ENCODE measurements at regions not wholly inside any gene's neighbourhood (a gene's known extent, or its start where the extent isn't known, plus 50 kb on each side); places are given as distances from the start of the nearest gene placed in this dataset.
"Not testable (repeated sequence)": the region's sequence is repeated elsewhere in the genome, so short reads cannot be mapped to it uniquely, and the experiment has no call there.

DNA sequence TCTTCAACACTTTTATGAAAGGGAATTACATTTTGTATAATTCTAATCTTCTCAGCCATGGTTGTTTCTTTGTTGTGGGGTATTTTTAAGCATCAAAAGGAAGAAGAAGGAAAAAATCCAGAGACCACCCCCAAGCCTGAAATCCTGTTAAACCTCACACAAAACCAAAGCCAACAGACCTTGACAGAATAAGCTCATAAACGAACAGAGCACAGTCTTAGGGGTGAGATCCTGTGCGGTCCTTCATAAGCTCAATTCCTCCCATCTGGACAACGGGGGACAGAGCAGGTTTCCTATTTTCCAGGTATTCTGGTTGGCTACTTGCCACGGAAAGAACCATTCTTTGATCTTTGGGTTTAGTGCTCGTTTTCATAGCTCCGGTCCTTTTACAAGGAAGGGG is 151.3 kb upstream of the SULF2 start:
- no peak for DNase-seq (ENCODE audit: extremely low read depth, low read depth, low spot score)

- DNase-seq (ENCODE audit: extremely low read depth, low read depth, low spot score), result no peak
Measured at GRCh38 chr20:47934761-47935160, 149.5 kb upstream of the SULF2 start.

GRCh38 chr20:47931443-47931842 is 146.2 kb upstream of the SULF2 start:
- DNase-seq (ENCODE audit: extremely low read depth, low read depth, low spot score), result no peak

DNA sequence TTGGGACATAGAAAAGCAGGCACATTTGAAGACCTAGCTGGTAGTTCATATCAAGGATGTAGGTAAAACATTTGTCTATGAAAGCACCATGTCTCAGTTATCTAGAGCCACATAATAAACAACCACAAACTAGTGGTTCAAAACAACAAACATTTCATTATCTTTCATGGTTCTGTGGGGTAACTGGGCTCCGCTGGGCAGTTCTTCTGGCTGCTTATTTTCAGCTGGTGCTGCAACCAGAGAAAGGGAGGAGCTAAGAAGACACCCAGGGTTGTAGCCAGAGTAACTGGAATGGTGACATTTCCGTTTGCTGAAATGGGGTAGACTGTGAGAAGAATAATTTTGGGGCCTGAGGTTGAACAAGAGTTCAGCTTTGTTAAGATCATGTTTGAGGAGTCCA is 145.7 kb upstream of the SULF2 start:
- DNase-seq (ENCODE audit: extremely low read depth, low read depth, low spot score), result no peak

GRCh38 chr20:47929368-47930115 is 144.3 kb upstream of the SULF2 start:
- DNase-seq (ENCODE audit: extremely low read depth, low read depth, low spot score), result no peak

DNA sequence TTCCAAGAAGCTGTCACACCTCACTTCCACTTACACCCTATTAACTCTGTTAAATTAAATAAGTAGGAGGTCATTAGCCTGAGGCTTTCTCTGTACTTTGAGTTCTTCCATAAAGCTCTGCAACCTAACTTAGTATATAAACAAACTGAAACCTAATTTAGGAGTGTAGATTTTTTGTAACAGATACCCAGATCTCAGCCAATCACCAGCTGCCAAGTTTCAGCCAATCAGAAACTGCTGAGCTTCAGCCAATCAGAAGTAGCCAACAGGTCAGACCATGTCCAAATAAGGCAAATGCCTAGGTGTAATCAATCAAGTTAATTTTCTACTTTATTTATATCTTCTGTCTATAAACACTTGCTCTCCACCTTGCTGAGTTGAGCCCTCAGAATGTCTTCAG is 142.7 kb upstream of the SULF2 start:
- DNase-seq (ENCODE audit: extremely low read depth, low read depth, low spot score), result no peak

- no peak for DNase-seq (ENCODE audit: extremely low read depth, low read depth, low spot score)
Measured at GRCh38 chr20:47927385-47927851, 142.1 kb upstream of the SULF2 start.

- no peak for DNase-seq (ENCODE audit: extremely low read depth, low read depth, low spot score)
Measured at GRCh38 chr20:47926731-47927130, 141.4 kb upstream of the SULF2 start.

DNA sequence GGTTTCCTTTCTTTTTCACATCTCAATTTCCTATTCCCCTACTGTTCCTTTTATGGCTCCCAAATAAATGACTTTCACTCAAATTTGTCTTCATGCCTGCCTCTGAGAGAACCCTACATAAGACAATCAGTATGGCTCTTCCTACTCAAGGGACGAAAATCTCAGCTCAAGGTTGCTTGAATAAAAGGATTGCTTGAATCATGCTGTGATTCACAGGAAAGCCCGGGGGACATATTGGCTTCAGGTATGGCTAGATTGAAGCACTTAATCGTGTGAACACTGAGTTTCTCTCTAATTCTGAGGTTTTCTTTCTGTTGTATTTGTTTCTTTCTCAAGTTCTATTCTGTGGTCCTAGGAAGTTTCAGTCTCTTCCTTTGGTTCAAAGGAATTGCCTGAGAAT is 140.3 kb upstream of the SULF2 start:
- no peak for DNase-seq (ENCODE audit: extremely low read depth, low read depth, low spot score)

- DNase-seq (ENCODE audit: extremely low read depth, low read depth, low spot score), result no peak
Measured at GRCh38 chr20:47922269-47922668, 137.0 kb upstream of the SULF2 start.

DNA sequence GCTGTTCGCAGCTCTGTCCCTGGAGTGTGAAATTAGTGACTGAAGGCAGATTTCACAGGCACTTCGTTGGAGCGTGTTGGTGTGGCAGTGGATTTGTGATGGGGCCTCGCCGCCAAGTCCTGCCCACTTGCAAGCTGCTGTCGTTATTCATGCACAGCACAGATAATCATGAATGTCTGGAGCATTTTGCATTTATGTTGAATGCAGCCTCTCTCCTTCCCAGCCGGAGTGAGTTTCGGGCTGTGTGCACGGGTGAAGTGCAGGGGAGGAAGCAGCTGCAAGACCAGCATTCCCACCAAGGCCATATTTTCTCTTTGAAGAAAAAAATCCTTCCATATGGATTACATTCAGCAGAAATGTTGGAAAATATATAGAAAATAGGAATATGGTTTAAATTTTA is 136.5 kb upstream of the SULF2 start:
- DNase-seq (ENCODE audit: extremely low read depth, low read depth, low spot score), result not testable (repeated sequence)

DNA sequence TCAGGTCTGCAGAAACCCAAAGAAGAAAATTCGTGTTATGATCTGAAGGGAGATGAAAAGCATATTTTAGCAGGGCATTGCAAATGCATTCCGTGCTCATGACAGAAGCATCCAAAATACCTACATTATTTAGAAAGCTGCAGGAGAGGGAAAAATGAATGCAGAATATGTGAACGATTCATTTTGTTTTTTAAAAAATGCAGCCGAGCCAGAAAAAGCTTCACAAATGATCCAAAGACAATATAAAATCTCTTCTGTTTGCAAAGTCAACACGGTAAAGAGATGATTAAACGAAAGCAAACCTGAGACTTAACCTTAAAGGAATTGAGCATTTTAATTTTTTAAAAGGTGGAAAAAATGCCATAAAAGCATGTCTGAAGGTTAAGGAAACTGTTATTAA is 136.1 kb upstream of the SULF2 start:
- DNase-seq (ENCODE audit: extremely low read depth, low read depth, low spot score), result no peak

- no peak for DNase-seq (ENCODE audit: extremely low read depth, low read depth, low spot score)
Measured at GRCh38 chr20:47917549-47918070, 132.3 kb upstream of the SULF2 start.

DNA sequence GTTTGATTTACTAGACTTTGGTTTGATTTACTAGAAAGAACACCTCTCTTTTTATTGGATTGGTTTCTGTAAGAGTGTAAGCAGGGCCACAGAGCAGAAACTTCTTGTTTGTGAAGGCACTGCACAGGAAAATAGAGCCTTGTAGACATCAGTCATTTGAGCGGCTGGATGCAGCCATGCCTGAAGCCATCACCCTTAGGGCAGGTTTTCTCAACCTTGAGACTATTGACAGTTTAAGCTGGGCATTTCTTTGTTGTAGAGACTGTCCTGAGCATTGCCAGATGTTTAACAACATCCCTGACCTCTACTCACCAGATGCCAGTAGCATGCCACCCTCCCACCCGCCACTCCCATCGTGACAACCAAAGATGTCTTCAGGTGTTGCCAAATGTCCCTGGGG is 130.2 kb upstream of the SULF2 start:
- no peak for DNase-seq (ENCODE audit: extremely low read depth, low read depth, low spot score)

DNA sequence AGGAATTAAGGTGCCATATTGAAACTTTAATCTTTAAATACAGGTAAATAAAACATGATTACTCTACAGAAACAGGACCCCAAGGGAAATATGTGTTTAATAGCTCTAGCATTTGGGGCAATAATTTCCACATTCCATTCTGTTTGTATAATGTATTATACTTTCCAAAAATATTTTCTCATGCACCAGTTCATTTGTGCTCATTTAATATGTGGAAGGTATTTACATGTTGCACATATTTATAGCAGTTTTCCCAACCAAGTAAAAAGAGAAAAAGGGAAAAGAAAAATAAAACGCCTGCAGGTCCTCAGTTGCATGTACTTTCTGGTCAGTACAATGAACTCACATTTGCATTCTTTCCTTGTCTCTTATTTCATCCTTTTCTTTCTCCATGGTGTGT is 129.5 kb upstream of the SULF2 start:
- no peak for DNase-seq (ENCODE audit: extremely low read depth, low read depth, low spot score)

DNA sequence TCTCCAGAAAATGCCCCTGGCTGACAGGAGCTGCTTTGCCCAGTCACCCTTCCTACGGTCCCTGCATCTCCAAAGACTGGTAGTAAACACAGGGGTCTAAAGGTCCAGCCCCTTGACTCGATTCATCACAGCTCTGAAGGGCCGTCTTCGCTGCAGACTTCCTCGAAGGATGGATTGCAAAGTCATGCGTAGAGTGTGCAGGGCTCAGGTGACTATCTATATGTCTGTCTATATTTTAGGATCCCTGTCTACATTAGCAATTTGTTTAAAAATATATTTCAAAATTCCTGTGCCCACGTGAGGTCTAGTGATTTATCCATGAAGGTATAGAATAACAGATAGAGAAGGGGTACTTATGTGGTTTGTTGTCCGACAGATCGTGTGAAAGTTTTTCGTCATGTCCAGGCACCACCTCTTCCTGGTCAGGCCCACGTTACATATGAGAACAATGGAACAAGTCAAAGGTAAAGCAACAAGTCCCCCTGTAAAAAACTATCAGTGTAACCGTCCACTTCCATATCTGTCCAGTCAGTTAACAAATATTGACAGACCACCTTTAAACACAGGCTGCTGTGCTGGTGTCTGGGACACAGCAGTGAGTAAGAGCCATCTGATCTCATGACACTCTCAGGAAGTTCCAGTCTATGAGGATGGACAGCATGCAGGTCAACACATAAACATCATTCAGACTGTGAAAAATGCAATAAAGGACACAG is 127.7 kb upstream of the SULF2 start:
- not testable (repeated sequence) for DNase-seq (ENCODE audit: extremely low read depth, low read depth, low spot score)

DNA sequence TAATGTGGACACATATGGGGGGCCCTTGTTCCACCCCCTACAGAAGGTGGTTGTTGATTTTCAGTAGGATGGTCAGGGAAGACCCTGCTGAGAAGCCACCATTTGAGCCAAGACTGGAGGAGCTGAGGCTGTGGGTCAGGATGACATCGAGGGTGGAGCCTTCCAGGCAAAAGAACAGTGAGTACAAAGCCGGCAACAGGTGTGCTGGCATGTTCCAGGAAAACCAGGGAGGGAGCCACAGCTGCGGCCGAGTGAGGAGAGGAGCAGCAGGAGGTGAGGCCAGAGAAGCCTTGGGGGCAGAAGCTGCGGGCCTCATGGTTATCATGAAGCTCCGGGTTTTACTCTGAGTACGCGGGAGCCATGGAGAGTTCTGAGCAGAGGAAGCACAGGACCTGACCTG is 126.9 kb upstream of the SULF2 start:
- DNase-seq (ENCODE audit: extremely low read depth, low read depth, low spot score), result not testable (repeated sequence)

GRCh38 chr20:47909696-47910369 is 124.6 kb upstream of the SULF2 start:
- not testable (repeated sequence) for DNase-seq (ENCODE audit: extremely low read depth, low read depth, low spot score)

- DNase-seq (ENCODE audit: extremely low read depth, low read depth, low spot score), result not testable (repeated sequence)
Measured at GRCh38 chr20:47908361-47909035, 123.2 kb upstream of the SULF2 start.

GRCh38 chr20:47907951-47908350 is 122.7 kb upstream of the SULF2 start:
- not testable (repeated sequence) for DNase-seq (ENCODE audit: extremely low read depth, low read depth, low spot score)

All from glomerular endothelial cell (primary cell).